H1 (cell line): ENCODE measurements at regions not wholly inside any gene's neighbourhood (a gene's known extent, or its start where the extent isn't known, plus 50 kb on each side); places are given as distances from the start of the nearest gene placed in this dataset.

Source experiments
- CTCF ChIA-PET: fragments of 300-600 bp; sonication (Branson Sonifier 250); formaldehyde crosslinking; loops from one replicate; lab custom pipeline; 2021; ENCODE audit not compliant: partially characterized antibody; lab: Charles Lee
- POLR2A ChIA-PET: fragments of 300-600 bp; sonication (Branson Sonifier 250); formaldehyde crosslinking; loops from one replicate; lab custom pipeline; 2021; ENCODE audit warnings: inconsistent platforms; ENCODE audit not compliant: partially characterized antibody; lab: Charles Lee
- DNase-seq, 2 experiments: peaks; one replicate each; pipeline versions ENCODE4 v3.0.0 to v3.0.0-alpha.2; 2010 to 2022; ENCODE audit warnings: low spot score in 2 of 2, low read depth in 1 of 2, mixed read lengths in 1 of 2
- FAIRE-seq: peaks from 2 replicates; lab custom pipeline; 2011; peaks lifted over from hg19 to GRCh38; lab: Jason Lieb, UNC
- H2AFZ ChIP-seq: 2 replicates; pipeline ENCODE4 v1.8.1; 2012; ENCODE audit warnings: low read length, inconsistent platforms
- H2AK5ac ChIP-seq: 2 replicates; pipeline ENCODE4 v1.6.1; 2013; ENCODE audit warnings: low read depth, low read length
- H2BK120ac ChIP-seq: replicated peaks from 2 replicates; pipeline ENCODE3; 2013; ENCODE audit warnings: low read depth, low read length, inconsistent platforms
- H2BK12ac ChIP-seq: 2 replicates; pipeline ENCODE4 v1.6.1; 2013; ENCODE audit warnings: low read depth, low read length
- H2BK15ac ChIP-seq: 2 replicates; pipeline ENCODE4 v1.6.1; 2013; ENCODE audit warnings: low read length
- H2BK20ac ChIP-seq: 2 replicates; pipeline ENCODE4 v1.6.1; 2013; ENCODE audit warnings: low read length
- H2BK5ac ChIP-seq: 2 replicates; pipeline ENCODE4 v1.6.1; 2013; ENCODE audit warnings: low read depth, low read length
- H3K14ac ChIP-seq: 2 replicates; pipeline ENCODE4 v1.6.1; 2013; ENCODE audit warnings: inconsistent platforms; ENCODE audit not compliant: insufficient read length
- H3K18ac ChIP-seq: 2 replicates; pipeline ENCODE4 v1.6.1; 2013; ENCODE audit warnings: low read length; ENCODE audit errors: extremely low read depth
- H3K23ac ChIP-seq: 2 replicates; pipeline ENCODE4 v1.6.1; 2013; ENCODE audit warnings: inconsistent platforms; ENCODE audit not compliant: insufficient read length
- H3K23me2 ChIP-seq: 2 replicates; pipeline ENCODE4 v1.6.1; 2013; ENCODE audit warnings: low read depth, low read length
- H3K27ac ChIP-seq: 2 replicates; pipeline ENCODE4 v1.6.1; 2011; ENCODE audit warnings: low read depth, low read length, inconsistent platforms
- H3K27me3 ChIP-seq, 4 experiments: replicated peaks in 1 of 4; 1 replicate in 1 of 4; 2 replicates in 3 of 4; pipeline versions ENCODE4 v1.6.1 to v1.8.1; 2011 to 2013; ENCODE audit warnings: low read length in 3 of 4, mild to moderate bottlenecking in 3 of 4, inconsistent platforms in 2 of 4, mixed read lengths in 2 of 4, moderate library complexity in 1 of 4; ENCODE audit not compliant: control insufficient read depth in 3 of 4, insufficient read depth in 3 of 4; ENCODE audit errors: extremely low read depth in 1 of 4
- H3K36me3 ChIP-seq, 4 experiments: 2 replicates each; pipeline versions ENCODE4 v1.6.1 to v1.8.1; 2011 to 2013; ENCODE audit warnings: mild to moderate bottlenecking in 4 of 4, low read length in 3 of 4, moderate library complexity in 2 of 4, control low read depth in 1 of 4, inconsistent platforms in 1 of 4; ENCODE audit not compliant: insufficient read depth in 4 of 4, control insufficient read depth in 2 of 4
- H3K4ac ChIP-seq: replicated peaks from 2 replicates; pipeline ENCODE3; 2013; ENCODE audit warnings: low read length, low read depth, mixed read lengths, inconsistent platforms; ENCODE audit not compliant: insufficient read length
- H3K4me1 ChIP-seq, 4 experiments: replicated peaks in 1 of 4; 1 replicate in 1 of 4; 2 replicates in 3 of 4; pipeline versions ENCODE4 v1.6.1 to v1.8.1; 2011 to 2013; ENCODE audit warnings: low read length in 3 of 4, inconsistent platforms in 2 of 4, mixed read lengths in 1 of 4; ENCODE audit not compliant: insufficient read depth in 4 of 4, control insufficient read depth in 3 of 4
- H3K4me2 ChIP-seq, 2 experiments: 2 replicates each; pipeline versions ENCODE4 v1.6.1 to v1.8.1; 2011 to 2013; ENCODE audit warnings: low read depth in 2 of 2, low read length in 2 of 2, control low read depth in 1 of 2, inconsistent platforms in 1 of 2, mild to moderate bottlenecking in 1 of 2; ENCODE audit not compliant: insufficient read depth in 1 of 2
- H3K4me3 ChIP-seq, 4 experiments: fragments of 200-600, 300-600 bp in 1 of 4; sonication (generic), shearing (Covaris generic), sonication (Bioruptor Twin) in 1 of 4; 2 replicates each; pipeline versions ENCODE4 v1.5.1 to v1.8.1; 2011 to 2016; ENCODE audit warnings: low read length in 4 of 4, low read depth in 3 of 4, control low read depth in 2 of 4, inconsistent platforms in 2 of 4, mild to moderate bottlenecking in 2 of 4, mixed read lengths in 1 of 4, moderate library complexity in 1 of 4; ENCODE audit not compliant: insufficient read depth in 2 of 4; ENCODE audit errors: extremely low read depth in 1 of 4
- H3K56ac ChIP-seq: replicated peaks from 2 replicates; pipeline ENCODE3; 2013; ENCODE audit warnings: low read depth, mild to moderate bottlenecking, mixed read lengths, low read length, inconsistent platforms; ENCODE audit not compliant: insufficient read length
- H3K79me1 ChIP-seq: 2 replicates; pipeline ENCODE4 v1.6.1; 2013; ENCODE audit warnings: low read depth, low read length, control low read depth
- H3K79me2 ChIP-seq, 2 experiments: 2 replicates each; pipeline versions ENCODE4 v1.6.1 to v1.8.1; 2012 to 2013; ENCODE audit warnings: low read length in 2 of 2, mild to moderate bottlenecking in 2 of 2, inconsistent platforms in 1 of 2; ENCODE audit not compliant: insufficient read depth in 2 of 2, control insufficient read depth in 1 of 2
- H3K9ac ChIP-seq, 4 experiments: replicated peaks in 1 of 4; 1 replicate in 1 of 4; 2 replicates in 3 of 4; pipeline versions ENCODE4 v1.6.1 to v1.8.1; 2011 to 2013; ENCODE audit warnings: low read depth in 3 of 4, low read length in 3 of 4, control low read depth in 2 of 4, mild to moderate bottlenecking in 2 of 4, moderate library complexity in 2 of 4, inconsistent platforms in 1 of 4; ENCODE audit errors: extremely low read depth in 1 of 4
- H3K9me3 ChIP-seq, 2 experiments: 2 replicates each; pipeline versions ENCODE4 v1.6.1 to v1.8.1; 2012 to 2013; ENCODE audit warnings: mild to moderate bottlenecking in 2 of 2, moderate library complexity in 2 of 2, control low read depth in 1 of 2, inconsistent platforms in 1 of 2, low read depth in 1 of 2, low read length in 1 of 2, mixed read lengths in 1 of 2; ENCODE audit not compliant: insufficient read depth in 2 of 2
- H4K20me1 ChIP-seq, 2 experiments: replicated peaks in 1 of 2; 2 replicates each; pipeline versions ENCODE3 to v1.8.1; 2011 to 2013; ENCODE audit warnings: inconsistent platforms in 2 of 2, low read length in 2 of 2, mild to moderate bottlenecking in 1 of 2; ENCODE audit not compliant: insufficient read depth in 2 of 2, control insufficient read depth in 1 of 2
- H4K5ac ChIP-seq: 2 replicates; pipeline ENCODE4 v1.6.1; 2013; ENCODE audit warnings: low read length, low read depth, mixed read lengths, inconsistent platforms; ENCODE audit not compliant: insufficient read length
- H4K8ac ChIP-seq: 2 replicates; pipeline ENCODE4 v1.8.0; 2013; ENCODE audit warnings: mild to moderate bottlenecking, moderate library complexity, low read length, inconsistent platforms; ENCODE audit not compliant: insufficient read depth; ENCODE audit errors: extremely low read depth
- H4K91ac ChIP-seq: replicated peaks from 2 replicates; pipeline ENCODE3; 2013; ENCODE audit warnings: low read length, mixed read lengths, inconsistent platforms; ENCODE audit not compliant: insufficient read length
- CTBP2 ChIP-seq: IDR thresholded peaks from 2 replicates; pipeline ENCODE4 v1.7.0; 2011; ENCODE audit warnings: borderline replicate concordance, mild to moderate bottlenecking, moderate library complexity, mixed read lengths, low read length; ENCODE audit not compliant: insufficient read depth, insufficient read length
- EP300 ChIP-seq, 2 experiments: IDR thresholded peaks; 1 replicate in 1 of 2; 2 replicates in 1 of 2; pipeline ENCODE4 v1.6.1; 2011 to 2012; ENCODE audit warnings: low read depth in 2 of 2, low read length in 2 of 2, mild to moderate bottlenecking in 2 of 2, borderline replicate concordance in 1 of 2, inconsistent platforms in 1 of 2, moderate library complexity in 1 of 2
- NRF1 ChIP-seq: IDR thresholded peaks from 2 replicates; pipeline ENCODE4 v1.6.1; 2011; ENCODE audit warnings: mild to moderate bottlenecking, low read depth, low read length, improper control_type of control experiment
- POLR2A ChIP-seq, 2 experiments: IDR thresholded peaks; 1 replicate in 1 of 2; 2 replicates in 1 of 2; pipeline ENCODE4 v1.6.1; 2011; ENCODE audit warnings: low read depth in 2 of 2, low read length in 2 of 2, mild to moderate bottlenecking in 2 of 2; ENCODE audit errors: control extremely low read depth in 1 of 2
- RBBP5 ChIP-seq: IDR thresholded peaks from 2 replicates; pipeline ENCODE4 v1.7.1; 2012; ENCODE audit warnings: low read depth, mild to moderate bottlenecking, inconsistent platforms, low read length, moderate library complexity, borderline replicate concordance
- SIRT6 ChIP-seq: IDR thresholded peaks from one replicate; pipeline ENCODE4 v1.7.1; 2012; ENCODE audit warnings: low read length, inconsistent platforms
- SUZ12 ChIP-seq: fragments of 200-600 bp; sonication (generic); IDR thresholded peaks from 2 replicates; pipeline ENCODE4 v1.6.1; 2012; ENCODE audit warnings: mild to moderate bottlenecking, inconsistent platforms, low read length, moderate library complexity, mixed read lengths
- TAF1 ChIP-seq: IDR thresholded peaks from 2 replicates; pipeline ENCODE4 v1.6.1; 2011; ENCODE audit warnings: mild to moderate bottlenecking, low read depth, low read length
- TBP ChIP-seq: IDR thresholded peaks from 2 replicates; pipeline ENCODE4 v1.6.1; 2011; ENCODE audit warnings: low read depth, low read length, improper control_type of control experiment
- TCF12 ChIP-seq: IDR thresholded peaks from 2 replicates; pipeline ENCODE4 v1.6.1; 2011; ENCODE audit warnings: low read depth, mild to moderate bottlenecking, low read length
- TEAD4 ChIP-seq: IDR thresholded peaks from 2 replicates; pipeline ENCODE4 v1.6.1; 2012; ENCODE audit warnings: low read depth, low read length, inconsistent platforms, mixed read lengths
- YY1 ChIP-seq: IDR thresholded peaks from 2 replicates; pipeline ENCODE4 v1.6.1; 2011; ENCODE audit warnings: low read depth, mild to moderate bottlenecking, low read length
- WGBS, 2 experiments: shearing (Covaris generic) in 1 of 2; methylation state at CpG; one replicate each; pipeline versions ENCODE4 v1.1.6 to v1.1.7; 2013 to 2015; ENCODE audit warnings: low lambda C conversion rate in 2 of 2, mixed read lengths in 2 of 2, inconsistent platforms in 1 of 2, low coverage in 1 of 2, missing lambda C conversion rate in 1 of 2; ENCODE audit not compliant: insufficient replicate concordance in 2 of 2, insufficient coverage in 1 of 2, insufficient read length in 1 of 2; ENCODE audit errors: extremely low coverage in 1 of 2, missing lambda C conversion rate in 1 of 2; 5-methylcytosine and 5-hydroxymethylcytosine counted together
- TF ChIP-seq, protein P1 (sequence below): IDR thresholded peaks from 2 replicates; pipeline ENCODE4 v1.6.1; 2012; ENCODE audit warnings: low read length, inconsistent platforms

DNA sequence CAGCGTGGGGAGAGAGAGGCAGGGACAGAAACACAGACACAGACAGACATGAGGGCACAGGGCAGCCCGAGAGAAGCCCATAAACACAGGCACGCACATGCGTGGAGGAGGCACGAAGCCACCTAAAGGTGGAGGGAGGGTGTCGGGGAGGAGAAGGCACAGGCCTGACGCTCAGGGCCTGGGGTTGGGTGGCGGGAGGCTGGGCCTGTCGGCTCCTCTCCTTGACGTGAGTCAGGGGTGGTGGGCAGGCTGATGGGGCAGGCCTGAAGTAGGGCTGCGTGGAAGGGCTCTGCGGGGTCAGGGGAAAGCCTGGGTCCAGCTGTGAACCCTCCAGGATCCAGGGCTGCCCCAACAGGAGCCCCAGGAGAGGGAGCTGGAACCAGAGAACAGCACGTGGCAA, 74.2 kb downstream of the EPHB3 start:
- Histone ChIP-seq H3K27ac (no peak overlapping the region), H3K36me3 (no peaks in the 10 kb centered on the region), H4K91ac (peak overlapping the region; percentile 52), H3K18ac (no peak overlapping the region; the same call in 1 of the 2 replicates), H3K4me1 (peaks cover 0 to 15% (median 10%) of the 10 kb centered on the region in 4 experiments; a peak in 6 of 7 replicates), H2BK15ac (peak overlapping the region; percentile 25; the same call in 1 of the 2 replicates), H3K4ac (no peak overlapping the region), H4K5ac (no peak overlapping the region), H3K79me1 (no peaks in the 10 kb centered on the region), H3K23ac (no peak overlapping the region), H3K23me2 (peaks cover 1% of the 10 kb centered on the region; the same call in 1 of the 2 replicates), H3K14ac (no peak overlapping the region), H2AK5ac (peak overlapping the region; percentile 97; the same call in 1 of the 2 replicates), H4K8ac (no peak overlapping the region), H2BK12ac (0 out of 2 replicates have a peak overlapping the region, but pooled peaks have one; percentile 17), H3K79me2 (no peaks in the 10 kb centered on the region), H2BK5ac (no peak overlapping the region), H3K56ac (no peak overlapping the region), H2AFZ (no peak overlapping the region), H2BK20ac (no peak overlapping the region), H4K20me1 (no peaks in the 10 kb centered on the region), H3K4me3 (no peak overlapping the region), H3K4me2 (no peak overlapping the region), H2BK120ac (no peak overlapping the region), H3K9me3 (no peaks in the 10 kb centered on the region), H3K9ac (no peak overlapping the region), H3K27me3 (peaks cover 0 to 3% (median 0%) of the 10 kb centered on the region in 4 experiments; a peak in 1 of 7 replicates)
- POLR2A ChIA-PET = interaction anchor here (1.3 kb wide), 1 partner anchor 12 kb away, joined by 3 read pairs; no protein-coding TSS in a partner anchor
- 84% methylated on average over 10 of the region's 13 CpGs; no CpG with 5 or more reads in 1 of the 2 experiments for WGBS, 2 experiments
- CTCF ChIA-PET = interaction anchor here (0.7 to 3.3 kb wide), 4 partner anchors 13 to 75 kb away, joined by 3 to 10 read pairs (median 4); partner anchors contain the start of gene EPHB3
- DNase-seq (no peak), FAIRE-seq (no peak)
- TF ChIP-seq NRF1 (no peak), RBBP5 (no peak), TEAD4 (no peak), YY1 (no peak), SUZ12 (no peak), TBP (no peak), TAF1 (no peak), EP300 (IDR thresholded peaks at IDR 0.05; ENCODE audit: borderline replicate concordance in 1 of 2, low read depth in 2 of 2, low read length in 2 of 2) (no peak), TCF12 (no peak), CTBP2 (no peak), SIRT6 (no peak), POLR2A (IDR thresholded peaks at IDR 0.05; ENCODE audit: control extremely low read depth in 1 of 2, low read depth in 2 of 2, low read length in 2 of 2) (no peak)
- TF ChIP-seq, protein P1, sequence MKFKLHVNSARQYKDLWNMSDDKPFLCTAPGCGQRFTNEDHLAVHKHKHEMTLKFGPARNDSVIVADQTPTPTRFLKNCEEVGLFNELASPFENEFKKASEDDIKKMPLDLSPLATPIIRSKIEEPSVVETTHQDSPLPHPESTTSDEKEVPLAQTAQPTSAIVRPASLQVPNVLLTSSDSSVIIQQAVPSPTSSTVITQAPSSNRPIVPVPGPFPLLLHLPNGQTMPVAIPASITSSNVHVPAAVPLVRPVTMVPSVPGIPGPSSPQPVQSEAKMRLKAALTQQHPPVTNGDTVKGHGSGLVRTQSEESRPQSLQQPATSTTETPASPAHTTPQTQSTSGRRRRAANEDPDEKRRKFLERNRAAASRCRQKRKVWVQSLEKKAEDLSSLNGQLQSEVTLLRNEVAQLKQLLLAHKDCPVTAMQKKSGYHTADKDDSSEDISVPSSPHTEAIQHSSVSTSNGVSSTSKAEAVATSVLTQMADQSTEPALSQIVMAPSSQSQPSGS = no peak
